H1 (cell line): ENCODE measurements at regions not wholly inside any gene's neighbourhood (a gene's known extent, or its start where the extent isn't known, plus 50 kb on each side); places are given as distances from the start of the nearest gene placed in this dataset.

Experiments used
- CTCF ChIA-PET: fragments of 300-600 bp; sonication (Branson Sonifier 250); formaldehyde crosslinking; loops from one replicate; lab custom pipeline; 2021; ENCODE audit not compliant: partially characterized antibody; lab: Charles Lee
- POLR2A ChIA-PET: fragments of 300-600 bp; sonication (Branson Sonifier 250); formaldehyde crosslinking; loops from one replicate; lab custom pipeline; 2021; ENCODE audit warnings: inconsistent platforms; ENCODE audit not compliant: partially characterized antibody; lab: Charles Lee
- DNase-seq, 2 experiments: peaks; one replicate each; pipeline versions ENCODE4 v3.0.0 to v3.0.0-alpha.2; 2010 to 2022; ENCODE audit warnings: low spot score in 2 of 2, low read depth in 1 of 2, mixed read lengths in 1 of 2
- FAIRE-seq: peaks from 2 replicates; lab custom pipeline; 2011; peaks lifted over from hg19 to GRCh38; lab: Jason Lieb, UNC
- H2AFZ ChIP-seq: 2 replicates; pipeline ENCODE4 v1.8.1; 2012; ENCODE audit warnings: low read length, inconsistent platforms
- H2AK5ac ChIP-seq: 2 replicates; pipeline ENCODE4 v1.6.1; 2013; ENCODE audit warnings: low read depth, low read length
- H2BK120ac ChIP-seq: replicated peaks from 2 replicates; pipeline ENCODE3; 2013; ENCODE audit warnings: low read depth, low read length, inconsistent platforms
- H2BK12ac ChIP-seq: 2 replicates; pipeline ENCODE4 v1.6.1; 2013; ENCODE audit warnings: low read depth, low read length
- H2BK15ac ChIP-seq: 2 replicates; pipeline ENCODE4 v1.6.1; 2013; ENCODE audit warnings: low read length
- H2BK20ac ChIP-seq: 2 replicates; pipeline ENCODE4 v1.6.1; 2013; ENCODE audit warnings: low read length
- H2BK5ac ChIP-seq: 2 replicates; pipeline ENCODE4 v1.6.1; 2013; ENCODE audit warnings: low read depth, low read length
- H3K14ac ChIP-seq: 2 replicates; pipeline ENCODE4 v1.6.1; 2013; ENCODE audit warnings: inconsistent platforms; ENCODE audit not compliant: insufficient read length
- H3K18ac ChIP-seq: 2 replicates; pipeline ENCODE4 v1.6.1; 2013; ENCODE audit warnings: low read length; ENCODE audit errors: extremely low read depth
- H3K23ac ChIP-seq: 2 replicates; pipeline ENCODE4 v1.6.1; 2013; ENCODE audit warnings: inconsistent platforms; ENCODE audit not compliant: insufficient read length
- H3K23me2 ChIP-seq: 2 replicates; pipeline ENCODE4 v1.6.1; 2013; ENCODE audit warnings: low read depth, low read length
- H3K27ac ChIP-seq: 2 replicates; pipeline ENCODE4 v1.6.1; 2011; ENCODE audit warnings: low read depth, low read length, inconsistent platforms
- H3K27me3 ChIP-seq, 4 experiments: replicated peaks in 1 of 4; 1 replicate in 1 of 4; 2 replicates in 3 of 4; pipeline versions ENCODE4 v1.6.1 to v1.8.1; 2011 to 2013; ENCODE audit warnings: low read length in 3 of 4, mild to moderate bottlenecking in 3 of 4, inconsistent platforms in 2 of 4, mixed read lengths in 2 of 4, moderate library complexity in 1 of 4; ENCODE audit not compliant: control insufficient read depth in 3 of 4, insufficient read depth in 3 of 4; ENCODE audit errors: extremely low read depth in 1 of 4
- H3K36me3 ChIP-seq, 4 experiments: 2 replicates each; pipeline versions ENCODE4 v1.6.1 to v1.8.1; 2011 to 2013; ENCODE audit warnings: mild to moderate bottlenecking in 4 of 4, low read length in 3 of 4, moderate library complexity in 2 of 4, control low read depth in 1 of 4, inconsistent platforms in 1 of 4; ENCODE audit not compliant: insufficient read depth in 4 of 4, control insufficient read depth in 2 of 4
- H3K4ac ChIP-seq: replicated peaks from 2 replicates; pipeline ENCODE3; 2013; ENCODE audit warnings: low read length, low read depth, mixed read lengths, inconsistent platforms; ENCODE audit not compliant: insufficient read length
- H3K4me1 ChIP-seq, 4 experiments: replicated peaks in 1 of 4; 1 replicate in 1 of 4; 2 replicates in 3 of 4; pipeline versions ENCODE4 v1.6.1 to v1.8.1; 2011 to 2013; ENCODE audit warnings: low read length in 3 of 4, inconsistent platforms in 2 of 4, mixed read lengths in 1 of 4; ENCODE audit not compliant: insufficient read depth in 4 of 4, control insufficient read depth in 3 of 4
- H3K4me2 ChIP-seq, 2 experiments: 2 replicates each; pipeline versions ENCODE4 v1.6.1 to v1.8.1; 2011 to 2013; ENCODE audit warnings: low read depth in 2 of 2, low read length in 2 of 2, control low read depth in 1 of 2, inconsistent platforms in 1 of 2, mild to moderate bottlenecking in 1 of 2; ENCODE audit not compliant: insufficient read depth in 1 of 2
- H3K4me3 ChIP-seq, 4 experiments: fragments of 200-600, 300-600 bp in 1 of 4; sonication (generic), shearing (Covaris generic), sonication (Bioruptor Twin) in 1 of 4; 2 replicates each; pipeline versions ENCODE4 v1.5.1 to v1.8.1; 2011 to 2016; ENCODE audit warnings: low read length in 4 of 4, low read depth in 3 of 4, control low read depth in 2 of 4, inconsistent platforms in 2 of 4, mild to moderate bottlenecking in 2 of 4, mixed read lengths in 1 of 4, moderate library complexity in 1 of 4; ENCODE audit not compliant: insufficient read depth in 2 of 4; ENCODE audit errors: extremely low read depth in 1 of 4
- H3K56ac ChIP-seq: replicated peaks from 2 replicates; pipeline ENCODE3; 2013; ENCODE audit warnings: low read depth, mild to moderate bottlenecking, mixed read lengths, low read length, inconsistent platforms; ENCODE audit not compliant: insufficient read length
- H3K79me1 ChIP-seq: 2 replicates; pipeline ENCODE4 v1.6.1; 2013; ENCODE audit warnings: low read depth, low read length, control low read depth
- H3K79me2 ChIP-seq, 2 experiments: 2 replicates each; pipeline versions ENCODE4 v1.6.1 to v1.8.1; 2012 to 2013; ENCODE audit warnings: low read length in 2 of 2, mild to moderate bottlenecking in 2 of 2, inconsistent platforms in 1 of 2; ENCODE audit not compliant: insufficient read depth in 2 of 2, control insufficient read depth in 1 of 2
- H3K9ac ChIP-seq, 4 experiments: replicated peaks in 1 of 4; 1 replicate in 1 of 4; 2 replicates in 3 of 4; pipeline versions ENCODE4 v1.6.1 to v1.8.1; 2011 to 2013; ENCODE audit warnings: low read depth in 3 of 4, low read length in 3 of 4, control low read depth in 2 of 4, mild to moderate bottlenecking in 2 of 4, moderate library complexity in 2 of 4, inconsistent platforms in 1 of 4; ENCODE audit errors: extremely low read depth in 1 of 4
- H3K9me3 ChIP-seq, 2 experiments: 2 replicates each; pipeline versions ENCODE4 v1.6.1 to v1.8.1; 2012 to 2013; ENCODE audit warnings: mild to moderate bottlenecking in 2 of 2, moderate library complexity in 2 of 2, control low read depth in 1 of 2, inconsistent platforms in 1 of 2, low read depth in 1 of 2, low read length in 1 of 2, mixed read lengths in 1 of 2; ENCODE audit not compliant: insufficient read depth in 2 of 2
- H4K20me1 ChIP-seq, 2 experiments: replicated peaks in 1 of 2; 2 replicates each; pipeline versions ENCODE3 to v1.8.1; 2011 to 2013; ENCODE audit warnings: inconsistent platforms in 2 of 2, low read length in 2 of 2, mild to moderate bottlenecking in 1 of 2; ENCODE audit not compliant: insufficient read depth in 2 of 2, control insufficient read depth in 1 of 2
- H4K5ac ChIP-seq: 2 replicates; pipeline ENCODE4 v1.6.1; 2013; ENCODE audit warnings: low read length, low read depth, mixed read lengths, inconsistent platforms; ENCODE audit not compliant: insufficient read length
- H4K8ac ChIP-seq: 2 replicates; pipeline ENCODE4 v1.8.0; 2013; ENCODE audit warnings: mild to moderate bottlenecking, moderate library complexity, low read length, inconsistent platforms; ENCODE audit not compliant: insufficient read depth; ENCODE audit errors: extremely low read depth
- H4K91ac ChIP-seq: replicated peaks from 2 replicates; pipeline ENCODE3; 2013; ENCODE audit warnings: low read length, mixed read lengths, inconsistent platforms; ENCODE audit not compliant: insufficient read length
- BCL11A ChIP-seq, 2 experiments: IDR thresholded peaks; one replicate each; pipeline ENCODE4 v1.6.1; 2011; ENCODE audit warnings: low read depth in 2 of 2, low read length in 2 of 2, mild to moderate bottlenecking in 2 of 2
- FOSL1 ChIP-seq: IDR thresholded peaks from 2 replicates; pipeline ENCODE4 v1.6.1; 2011; ENCODE audit warnings: mild to moderate bottlenecking, low read depth, low read length, moderate library complexity; ENCODE audit not compliant: insufficient read depth
- RXRA ChIP-seq: IDR thresholded peaks from 2 replicates; pipeline ENCODE4 v1.6.1; 2011; ENCODE audit warnings: low read depth, mild to moderate bottlenecking, low read length, moderate library complexity; ENCODE audit not compliant: insufficient read depth
- WGBS, 2 experiments: shearing (Covaris generic) in 1 of 2; methylation state at CpG; one replicate each; pipeline versions ENCODE4 v1.1.6 to v1.1.7; 2013 to 2015; ENCODE audit warnings: low lambda C conversion rate in 2 of 2, mixed read lengths in 2 of 2, inconsistent platforms in 1 of 2, low coverage in 1 of 2, missing lambda C conversion rate in 1 of 2; ENCODE audit not compliant: insufficient replicate concordance in 2 of 2, insufficient coverage in 1 of 2, insufficient read length in 1 of 2; ENCODE audit errors: extremely low coverage in 1 of 2, missing lambda C conversion rate in 1 of 2; 5-methylcytosine and 5-hydroxymethylcytosine counted together
- TF ChIP-seq, protein P1 (sequence below): IDR thresholded peaks from 2 replicates; pipeline ENCODE4 v1.6.1; 2012; ENCODE audit warnings: inconsistent platforms
- TF ChIP-seq, protein P2 (sequence below): IDR thresholded peaks from 2 replicates; pipeline ENCODE4 v1.6.1; 2011; ENCODE audit warnings: low read length, improper control_type of control experiment

DNA sequence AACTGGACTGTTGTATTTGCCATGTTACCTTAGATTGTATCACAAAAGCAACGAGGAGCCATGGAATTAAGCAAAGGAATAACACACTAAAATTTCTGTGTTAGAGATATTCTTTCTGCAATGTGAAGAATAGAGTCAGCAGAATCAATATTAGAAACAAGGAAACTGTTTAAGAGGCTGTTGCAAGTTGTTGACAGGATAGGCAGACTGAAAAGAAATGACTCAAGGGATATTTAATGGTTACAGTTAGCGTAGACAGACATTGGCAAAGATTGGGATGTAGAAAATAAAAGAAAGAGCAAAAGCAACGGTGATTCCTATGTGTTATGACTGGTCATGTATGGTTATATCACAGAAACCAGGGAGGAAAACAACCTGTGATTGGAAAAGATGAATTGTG, 299.0 kb upstream of the PPFIA2 start:
- Histone ChIP-seq H4K91ac (no peak overlapping the region), H3K23me2 (no peaks in the 10 kb centered on the region), H3K27me3 (no peaks in the 10 kb centered on the region), H3K56ac (no peak overlapping the region), H2AFZ (no peak overlapping the region), H2BK20ac (no peak overlapping the region), H4K5ac (no peak overlapping the region), H2BK120ac (no peak overlapping the region), H3K9me3 (no peaks in the 10 kb centered on the region), H3K9ac (no peak overlapping the region), H4K20me1 (no peaks in the 10 kb centered on the region), H3K79me2 (no peaks in the 10 kb centered on the region), H3K18ac (no peak overlapping the region), H3K4me1 (no peaks in the 10 kb centered on the region), H3K79me1 (no peaks in the 10 kb centered on the region), H3K36me3 (no peaks in the 10 kb centered on the region), H3K4me2 (no peak overlapping the region), H3K14ac (no peak overlapping the region), H4K8ac (no peak overlapping the region), H2AK5ac (no peak overlapping the region), H3K4me3 (no peak overlapping the region), H2BK12ac (no peak overlapping the region), H2BK15ac (no peak overlapping the region), H2BK5ac (no peak overlapping the region), H3K4ac (no peak overlapping the region), H3K27ac (no peak overlapping the region), H3K23ac (no peak overlapping the region)
- TF ChIP-seq FOSL1 (no peak), BCL11A (IDR thresholded peaks at IDR 0.05; ENCODE audit: low read depth in 2 of 2, low read length in 2 of 2) (no peak), RXRA (no peak)
- TF ChIP-seq, protein P1, sequence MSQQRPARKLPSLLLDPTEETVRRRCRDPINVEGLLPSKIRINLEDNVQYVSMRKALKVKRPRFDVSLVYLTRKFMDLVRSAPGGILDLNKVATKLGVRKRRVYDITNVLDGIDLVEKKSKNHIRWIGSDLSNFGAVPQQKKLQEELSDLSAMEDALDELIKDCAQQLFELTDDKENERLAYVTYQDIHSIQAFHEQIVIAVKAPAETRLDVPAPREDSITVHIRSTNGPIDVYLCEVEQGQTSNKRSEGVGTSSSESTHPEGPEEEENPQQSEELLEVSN, result no peak
- TF ChIP-seq, protein P2, sequence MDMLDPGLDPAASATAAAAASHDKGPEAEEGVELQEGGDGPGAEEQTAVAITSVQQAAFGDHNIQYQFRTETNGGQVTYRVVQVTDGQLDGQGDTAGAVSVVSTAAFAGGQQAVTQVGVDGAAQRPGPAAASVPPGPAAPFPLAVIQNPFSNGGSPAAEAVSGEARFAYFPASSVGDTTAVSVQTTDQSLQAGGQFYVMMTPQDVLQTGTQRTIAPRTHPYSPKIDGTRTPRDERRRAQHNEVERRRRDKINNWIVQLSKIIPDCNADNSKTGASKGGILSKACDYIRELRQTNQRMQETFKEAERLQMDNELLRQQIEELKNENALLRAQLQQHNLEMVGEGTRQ, result no peak
- ChIA-PET CTCF (no interaction called here), POLR2A (no interaction called here)
- DNase-seq (no peak), FAIRE-seq (no peak)
- 71% methylated on average over 3 of the region's 3 CpGs; no CpG with 5 or more reads in 1 of the 2 experiments for WGBS, 2 experiments
